HEK293T (cell line): ENCODE measurements at regions not wholly inside any gene's neighbourhood (a gene's known extent, or its start where the extent isn't known, plus 50 kb on each side); places are given as distances from the start of the nearest gene placed in this dataset.

Experiments
- CTCF ChIA-PET: fragments of 350-600 bp; formaldehyde crosslinking; extraction: SDS; loops from one replicate; lab custom pipeline; 2021; ENCODE audit warnings: antibody characterized with exemption, inconsistent platforms; lab: Yijun Ruan, JAX
- POLR2A ChIA-PET: fragments of 350-600 bp; formaldehyde crosslinking; extraction: SDS; loops from one replicate; lab custom pipeline; 2020; ENCODE audit warnings: antibody characterized with exemption, inconsistent platforms; lab: Yijun Ruan, JAX
- DNase-seq: peaks from one replicate; pipeline ENCODE4 v3.0.0; 2012; ENCODE audit warnings: mixed read lengths; ENCODE audit errors: extremely low spot score
- ARNT ChIP-seq: fragments of 450-650 bp; IDR thresholded peaks from 2 replicates; pipeline ENCODE4 v1.6.1; 2017; ENCODE audit warnings: mild to moderate bottlenecking
- BHLHE40 ChIP-seq: fragments of 450-650 bp; IDR thresholded peaks from 2 replicates; pipeline ENCODE4 v1.6.1; 2016; ENCODE audit warnings: mild to moderate bottlenecking, moderate library complexity, borderline replicate concordance
- CTBP1 ChIP-seq: fragments of 450-650 bp; IDR thresholded peaks from 2 replicates; pipeline ENCODE4 v1.6.1; 2016; ENCODE audit warnings: borderline replicate concordance
- ELF4 ChIP-seq: fragments of 450-650 bp; IDR thresholded peaks from 2 replicates; pipeline ENCODE4 v1.6.1; 2017; ENCODE audit warnings: antibody characterized with exemption
- FOXA1 ChIP-seq: fragments of 450-650 bp; IDR thresholded peaks from 2 replicates; pipeline ENCODE4 v1.6.1; 2016; ENCODE audit warnings: mild to moderate bottlenecking
- FOXK2 ChIP-seq: fragments of 450-650 bp; IDR thresholded peaks from 2 replicates; pipeline ENCODE4 v1.6.1; 2016; ENCODE audit warnings: mild to moderate bottlenecking
- FOXM1 ChIP-seq: fragments of 450-650 bp; IDR thresholded peaks from 2 replicates; pipeline ENCODE4 v1.6.1; 2017; ENCODE audit warnings: mild to moderate bottlenecking, borderline replicate concordance
- HDGF ChIP-seq: fragments of 450-650 bp; IDR thresholded peaks from 2 replicates; pipeline ENCODE4 v1.6.1; 2017; ENCODE audit warnings: antibody characterized with exemption, borderline replicate concordance
- L3MBTL2 ChIP-seq: fragments of 450-650 bp; conservative IDR thresholded peaks from 2 replicates; pipeline ENCODE4 v1.6.1; 2016; ENCODE audit warnings: mild to moderate bottlenecking
- LEF1 ChIP-seq: fragments of 450-650 bp; IDR thresholded peaks from 2 replicates; pipeline ENCODE4 v1.6.1; 2017; ENCODE audit warnings: mild to moderate bottlenecking, borderline replicate concordance
- NFRKB ChIP-seq: fragments of 450-650 bp; IDR thresholded peaks from 2 replicates; pipeline ENCODE4 v1.6.1; 2016; ENCODE audit warnings: mild to moderate bottlenecking, moderate library complexity
- PKNOX1 ChIP-seq: fragments of 450-650 bp; IDR thresholded peaks from 2 replicates; pipeline ENCODE4 v1.6.1; 2016
- SP1 ChIP-seq: fragments of 450-650 bp; IDR thresholded peaks from 2 replicates; pipeline ENCODE4 v1.6.1; 2017
- SUZ12 ChIP-seq: fragments of 450-650 bp; IDR thresholded peaks from 2 replicates; pipeline ENCODE4 v1.6.1; 2016; ENCODE audit warnings: mild to moderate bottlenecking
- TARDBP ChIP-seq: fragments of 450-650 bp; IDR thresholded peaks from 2 replicates; pipeline ENCODE4 v1.6.1; 2016
- ZNF384 ChIP-seq: fragments of 450-650 bp; IDR thresholded peaks from 2 replicates; pipeline ENCODE4 v1.6.1; 2016

GRCh38 chr3:168407381-168407780 lies 311.7 kb upstream of the GOLIM4 start:
- ChIA-PET CTCF (no interaction called here), POLR2A (no interaction called here)
- no peak for DNase-seq
- TF ChIP-seq HDGF (no peak), FOXA1 (no peak), FOXK2 (no peak), BHLHE40 (no peak), NFRKB (no peak), ZNF384 (no peak), LEF1 (no peak), PKNOX1 (no peak), SUZ12 (no peak), FOXM1 (no peak), ARNT (no peak)

GRCh38 chr3:168405288-168405687 lies 309.6 kb upstream of the GOLIM4 start:
- ChIA-PET POLR2A (no interaction called here), CTCF (interaction anchor here (0.6 kb wide), 1 partner anchor 226 kb away, joined by 3 read pairs; no protein-coding TSS in a partner anchor)
- no peak for DNase-seq
- TF ChIP-seq FOXA1, result no peak
- TF ChIP-seq SUZ12, result no peak
- TF ChIP-seq CTBP1, result no peak
- no peak for TF ChIP-seq PKNOX1
- TF ChIP-seq L3MBTL2, result no peak
- no peak for TF ChIP-seq FOXM1
- TF ChIP-seq ARNT, result no peak
- TF ChIP-seq TARDBP, result no peak
- TF ChIP-seq ZNF384, result no peak
- no peak for TF ChIP-seq ELF4
- TF ChIP-seq LEF1, result no peak
- TF ChIP-seq SP1, result no peak
- no peak for TF ChIP-seq BHLHE40
- TF ChIP-seq HDGF, result no peak
- no peak for TF ChIP-seq NFRKB
- no peak for TF ChIP-seq FOXK2

- no peak for DNase-seq
- ChIA-PET POLR2A (no interaction called here), CTCF (interaction anchor here (0.6 kb wide), 1 partner anchor 249 kb away, joined by 3 read pairs; no protein-coding TSS in a partner anchor)
- no peak for TF ChIP-seq PKNOX1
Measured at GRCh38 chr3:168398371-168399025, 302.8 kb upstream of the GOLIM4 start.

GRCh38 chr3:168396861-168397260 lies 301.1 kb upstream of the GOLIM4 start:
- no peak for TF ChIP-seq L3MBTL2
- TF ChIP-seq TARDBP, result no peak
- no peak for TF ChIP-seq ZNF384
- no peak for TF ChIP-seq ARNT
- TF ChIP-seq ELF4, result no peak
- TF ChIP-seq LEF1, result no peak
- no peak for TF ChIP-seq CTBP1
- no peak for TF ChIP-seq NFRKB
- no peak for TF ChIP-seq FOXK2
- no peak for TF ChIP-seq FOXM1
- no peak for TF ChIP-seq HDGF
- no peak for TF ChIP-seq SP1
- TF ChIP-seq FOXA1, result no peak
- no peak for TF ChIP-seq PKNOX1
- no peak for TF ChIP-seq BHLHE40
- ChIA-PET POLR2A (no interaction called here), CTCF (no interaction called here)
- no peak for DNase-seq

- no peak for DNase-seq
- TF ChIP-seq SP1, result no peak
- CTCF ChIA-PET, result no interaction called here
- POLR2A ChIA-PET, result no interaction called here
Measured at GRCh38 chr3:168395551-168395950, 299.8 kb upstream of the GOLIM4 start.

- ChIA-PET CTCF (no interaction called here), POLR2A (no interaction called here)
- TF ChIP-seq LEF1, result no peak
- no peak for TF ChIP-seq CTBP1
- TF ChIP-seq SP1, result no peak
- no peak for TF ChIP-seq PKNOX1
- TF ChIP-seq TARDBP, result no peak
- no peak for TF ChIP-seq BHLHE40
- no peak for DNase-seq
Measured at GRCh38 chr3:168394439-168394838, 298.7 kb upstream of the GOLIM4 start.
